Epithelial cell of prostate (primary cell): ENCODE measurements at regions not wholly inside any gene's neighbourhood (a gene's known extent, or its start where the extent isn't known, plus 50 kb on each side); places are given as distances from the start of the nearest gene placed in this dataset.
A peak's percentile ranks its signal among the peaks of the same experiment; 100 is the strongest.

Experiments used
- DNase-seq: peaks from one replicate; pipeline ENCODE4 v3.0.0-alpha.2; 2011; ENCODE audit warnings: low read depth, low spot score
- H3K27ac ChIP-seq: fragments of 450-650 bp; 2 replicates; pipeline ENCODE4 v1.5.1; 2017; ENCODE audit warnings: mild to moderate bottlenecking

- no peak overlapping the region for H3K27ac ChIP-seq
- DNase-seq: no peak
These were observed 136.5 kb upstream of the STK17B start for GRCh38 chr2:196307775-196308305.

DNA sequence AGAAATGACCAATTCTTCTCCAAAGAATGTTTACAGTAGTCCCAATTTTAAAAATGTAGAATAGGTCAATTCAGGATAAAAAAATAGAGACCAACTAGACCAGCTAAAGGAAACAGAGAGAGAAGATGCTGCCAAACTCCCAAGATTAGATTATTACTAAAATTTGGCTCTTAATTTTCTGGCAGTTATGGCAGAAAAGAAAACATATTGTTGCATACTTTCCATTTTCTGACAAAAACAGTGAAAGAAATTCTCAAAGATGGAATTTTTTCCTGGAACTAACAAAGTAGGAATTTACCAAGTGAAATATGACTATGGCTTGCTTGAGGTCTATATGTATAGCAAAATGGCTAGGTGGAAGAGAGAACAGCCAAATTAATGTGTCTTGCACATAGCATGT lies 138.3 kb upstream of the STK17B start:
- DNase-seq: no peak
- no peak overlapping the region for H3K27ac ChIP-seq

GRCh38 chr2:196314157-196314556 lies 142.8 kb upstream of the STK17B start:
- DNase-seq: no peak
- no peak overlapping the region for H3K27ac ChIP-seq

DNA sequence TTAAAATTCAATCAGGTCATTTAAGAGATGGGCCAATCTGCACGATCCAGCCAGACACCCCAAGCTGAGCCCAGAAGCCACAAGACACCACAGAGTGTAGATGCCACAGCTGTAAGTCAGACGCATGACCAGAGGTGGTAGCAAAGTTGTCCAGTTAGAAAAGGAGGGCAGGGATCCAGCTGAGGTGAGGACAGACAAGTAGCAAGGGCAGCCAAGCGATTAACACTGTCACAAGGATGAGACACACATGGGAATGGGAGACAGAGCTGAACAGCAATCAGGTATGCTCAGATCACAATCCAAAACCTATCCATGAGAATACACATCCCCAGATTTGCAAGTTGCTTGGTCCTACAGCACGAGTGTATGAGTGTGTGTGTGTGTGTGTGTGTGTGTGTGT lies 143.4 kb upstream of the STK17B start:
- DNase-seq: no peak
- H3K27ac ChIP-seq: no peak overlapping the region

- DNase-seq: peak; percentile 40
- no peak overlapping the region for H3K27ac ChIP-seq
These were observed 144.1 kb upstream of the STK17B start for GRCh38 chr2:196315388-196316049.

DNA sequence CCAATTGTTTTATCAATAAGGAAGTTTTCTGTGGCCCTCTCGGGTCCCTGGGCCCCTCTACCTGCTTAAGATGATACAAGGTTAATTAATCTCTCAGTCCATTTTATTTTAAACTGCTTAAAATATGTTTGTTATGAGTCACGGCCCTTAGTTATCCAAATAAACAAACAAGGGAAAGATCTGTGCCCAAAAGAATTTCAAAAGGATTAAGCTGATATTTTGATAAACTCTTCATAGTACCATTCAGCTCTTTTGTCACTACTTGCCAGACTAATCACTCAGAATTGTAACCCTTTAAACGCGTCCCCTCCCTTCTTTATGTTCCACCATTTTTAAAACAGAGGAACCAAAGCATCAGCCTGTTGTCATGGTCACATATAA lies 144.7 kb upstream of the STK17B start:
- DNase-seq: no peak
- H3K27ac ChIP-seq: no peak overlapping the region

- no peak overlapping the region for H3K27ac ChIP-seq
- DNase-seq: no peak
These were observed 147.4 kb upstream of the STK17B start for GRCh38 chr2:196318517-196319377.

DNA sequence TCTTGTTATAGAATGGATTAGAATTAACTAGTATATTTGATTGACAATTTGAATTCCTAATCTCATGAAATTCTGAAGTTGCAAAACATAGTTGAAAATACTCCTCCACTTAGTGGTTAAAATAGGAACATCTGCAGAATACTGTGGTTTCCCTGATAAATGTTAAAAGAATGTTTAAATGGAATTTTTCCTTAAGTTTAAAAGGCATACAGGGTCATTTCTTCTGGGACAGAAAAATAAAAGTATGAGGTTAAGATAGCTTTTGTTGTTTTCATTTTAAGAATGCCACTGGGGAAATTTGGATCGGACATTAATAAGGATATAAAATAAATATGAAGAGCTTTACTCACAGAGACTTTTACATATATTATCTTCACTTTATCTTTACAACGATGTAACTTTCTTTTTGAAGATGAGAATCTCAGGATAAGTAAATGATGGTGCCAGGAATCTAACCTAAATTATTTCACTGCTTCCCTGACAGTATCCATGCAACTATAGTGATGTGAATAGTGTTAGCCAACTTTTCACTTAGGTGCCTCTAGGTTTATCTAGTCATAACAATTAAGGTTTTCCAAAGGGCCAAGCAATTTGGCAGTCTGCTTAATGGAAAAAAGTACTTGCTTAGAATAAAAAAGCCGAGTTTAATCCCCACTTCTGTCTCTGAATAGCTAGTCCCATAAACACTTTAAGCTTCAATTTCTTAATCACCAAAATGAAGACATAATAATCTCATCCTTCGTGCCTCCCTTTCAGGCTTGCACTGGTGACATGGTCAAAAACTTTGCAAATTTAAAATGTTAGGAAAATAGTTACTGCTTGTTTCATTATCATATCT lies 151.8 kb upstream of the STK17B start:
- no peak overlapping the region for H3K27ac ChIP-seq
- no peak for DNase-seq

DNA sequence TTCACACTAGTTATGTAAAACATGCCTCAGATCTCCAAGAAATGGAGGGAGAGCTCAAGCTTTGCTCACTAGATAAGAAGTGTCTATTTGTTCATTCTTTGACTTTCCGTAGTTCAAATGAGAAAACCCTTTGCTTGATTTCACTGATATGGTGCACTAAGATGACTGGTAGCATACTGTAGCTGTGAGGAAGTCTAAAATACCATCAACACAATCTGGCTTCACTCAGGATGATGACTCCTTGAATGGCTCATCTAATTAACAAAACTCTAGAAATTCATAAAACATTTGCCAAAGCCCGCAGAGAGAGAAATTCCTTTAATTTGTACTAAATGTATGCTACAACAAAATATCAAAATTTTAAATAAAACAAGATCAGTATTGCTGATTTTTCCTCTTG lies 152.8 kb upstream of the STK17B start:
- H3K27ac ChIP-seq: no peak overlapping the region
- no peak for DNase-seq

GRCh38 chr2:196328088-196328680 lies 156.8 kb upstream of the STK17B start:
- no peak overlapping the region for H3K27ac ChIP-seq
- DNase-seq: no peak

- no peak overlapping the region for H3K27ac ChIP-seq
- DNase-seq: no peak
These were observed 158.6 kb upstream of the STK17B start for GRCh38 chr2:196329959-196330358.

DNA sequence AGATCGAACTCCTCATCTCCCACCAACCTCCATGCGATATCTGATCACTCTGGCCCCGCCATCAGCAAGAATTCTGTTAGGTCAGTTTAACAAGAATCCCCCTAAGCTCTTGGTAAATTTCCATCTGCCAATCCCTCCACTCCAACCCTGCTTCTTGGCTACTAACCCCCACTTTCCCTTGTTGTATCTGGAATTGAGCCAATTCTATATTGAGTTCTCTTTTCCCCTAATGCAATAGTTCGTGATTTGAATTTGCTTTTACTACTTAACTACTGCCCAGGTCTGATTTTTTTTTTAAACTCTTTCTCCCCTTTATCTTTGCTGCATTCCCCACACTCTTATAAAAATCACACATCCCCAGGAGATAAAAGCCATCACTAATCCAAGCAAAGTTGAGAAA lies 159.3 kb upstream of the STK17B start:
- no peak for DNase-seq
- H3K27ac ChIP-seq: no peak overlapping the region

DNA sequence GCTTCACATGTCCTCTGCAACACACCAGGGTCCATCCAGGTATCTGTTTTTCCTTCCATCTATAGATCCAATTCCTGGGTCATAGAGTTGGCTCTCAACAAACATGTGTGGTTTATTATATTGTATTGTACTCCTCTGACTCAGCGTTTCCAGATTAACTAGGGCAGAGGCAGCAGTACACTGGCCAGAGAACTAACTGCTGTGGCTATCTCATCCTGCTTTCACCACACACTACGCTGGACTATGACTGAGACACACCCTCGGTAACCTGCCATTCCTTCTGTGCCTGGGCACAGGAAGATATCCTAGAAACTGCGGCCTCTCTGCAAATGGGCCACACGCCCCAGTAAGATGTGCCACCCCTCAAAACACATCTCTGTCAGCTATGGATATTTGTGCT lies 159.8 kb upstream of the STK17B start:
- no peak overlapping the region for H3K27ac ChIP-seq

GRCh38 chr2:196331851-196332250 lies 160.5 kb upstream of the STK17B start:
- no peak for DNase-seq
- H3K27ac ChIP-seq: no peak overlapping the region

More for the DNA sequence above, 159.8 kb upstream of the STK17B start:
- DNase-seq: no peak

DNA sequence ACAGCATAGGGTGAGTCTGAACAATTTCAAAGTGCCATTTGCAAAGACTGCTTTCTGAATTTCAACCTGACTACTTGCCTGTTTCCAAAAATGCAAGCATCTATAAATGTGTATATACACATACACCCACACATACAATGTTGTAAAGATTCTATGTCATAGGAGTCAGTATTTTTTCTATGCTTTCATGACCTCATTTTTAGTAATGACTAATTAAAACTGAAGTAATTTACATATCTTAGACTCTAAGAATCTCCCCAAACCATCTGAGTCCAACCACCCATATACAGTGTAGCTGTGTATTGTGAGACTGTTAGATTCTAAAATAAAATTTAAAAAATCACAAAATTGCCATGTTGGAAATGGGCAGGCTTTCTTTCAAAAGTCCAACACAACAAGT lies 162.0 kb upstream of the STK17B start:
- no peak for DNase-seq
- H3K27ac ChIP-seq: no peak overlapping the region

DNA sequence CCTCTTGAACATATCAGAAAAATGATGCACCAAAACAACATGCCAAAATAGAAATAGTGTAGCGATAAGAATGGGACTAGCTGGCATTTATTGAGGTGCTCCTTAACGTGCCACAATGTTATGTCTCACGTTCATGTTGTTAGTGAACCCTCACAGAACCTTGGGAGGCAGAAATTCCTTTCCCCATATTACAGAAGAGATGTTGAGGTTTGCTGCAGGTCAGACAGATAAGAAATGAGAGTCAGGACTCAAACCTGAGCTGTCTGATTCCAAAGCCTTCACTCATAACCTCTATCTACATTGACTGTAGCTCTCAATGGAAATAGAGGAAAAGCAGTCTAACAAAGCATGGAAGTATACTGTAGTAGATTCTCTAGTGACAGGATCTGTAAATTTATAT lies 163.3 kb upstream of the STK17B start:
- no peak overlapping the region for H3K27ac ChIP-seq
- DNase-seq: no peak

GRCh38 chr2:196335221-196335634 lies 163.8 kb upstream of the STK17B start:
- no peak for DNase-seq
- H3K27ac ChIP-seq: no peak overlapping the region

DNA sequence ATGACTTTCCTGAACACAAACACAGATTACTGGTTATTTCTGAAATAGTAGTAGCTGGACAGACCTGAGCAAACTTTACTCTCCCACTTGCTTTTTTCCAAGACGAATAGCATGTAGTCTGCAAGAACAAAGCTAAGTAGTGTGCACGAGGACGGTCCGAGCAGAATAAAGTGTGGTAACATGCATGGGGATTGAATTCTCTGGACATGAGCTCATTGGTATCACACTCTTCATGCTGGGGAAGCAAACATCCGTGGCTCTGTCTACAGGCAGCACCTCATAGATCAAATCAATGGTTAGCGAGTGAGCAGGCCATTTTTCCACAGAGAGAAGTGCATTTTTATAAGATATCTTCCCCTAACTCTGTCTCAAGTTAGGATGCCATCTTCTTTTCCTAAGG lies 164.8 kb upstream of the STK17B start:
- DNase-seq: no peak
- H3K27ac ChIP-seq: no peak overlapping the region

- no peak overlapping the region for H3K27ac ChIP-seq
- DNase-seq: no peak
These were observed 165.3 kb upstream of the STK17B start for GRCh38 chr2:196336715-196337114.

- no peak overlapping the region for H3K27ac ChIP-seq
These were observed 166.0 kb upstream of the STK17B start for GRCh38 chr2:196337208-196337953.

More at GRCh38 chr2:196337208-196337953, 166.0 kb upstream of the STK17B start:
- DNase-seq: no peak
